Left ventricle myocardium inferior (tissue), 1 donor: ENCODE measurements at regions not wholly inside any gene's neighbourhood (a gene's known extent, or its start where the extent isn't known, plus 50 kb on each side); places are given as distances from the start of the nearest gene placed in this dataset.

ENCODE experiments used
- DNase-seq: peaks from one replicate; pipeline ENCODE4 v3.0.0-alpha.2; 2020
- H3K27ac ChIP-seq: fragments of 200-600 bp; replicated peaks from 2 replicates; pipeline ENCODE4 v1.8.0; 2021
- H3K27me3 ChIP-seq: fragments of 200-600 bp; 2 replicates; pipeline ENCODE4 v1.8.0; 2021; ENCODE audit warnings: low read depth
- H3K36me3 ChIP-seq: fragments of 200-600 bp; 2 replicates; pipeline ENCODE4 v1.8.0; 2021
- H3K4me1 ChIP-seq: fragments of 200-600 bp; 2 replicates; pipeline ENCODE4 v1.8.0; 2021
- H3K4me3 ChIP-seq: fragments of 200-600 bp; 2 replicates; pipeline ENCODE4 v1.8.0; 2021; ENCODE audit warnings: mild to moderate bottlenecking, moderate library complexity
- H3K9me3 ChIP-seq: fragments of 200-600 bp; replicated peaks from 2 replicates; pipeline ENCODE4 v1.8.0; 2021
- CTCF ChIP-seq: fragments of 200-600 bp; IDR thresholded peaks from 2 replicates; pipeline ENCODE4 v1.8.0; 2021; ENCODE audit warnings: antibody characterized with exemption, mild to moderate bottlenecking, borderline replicate concordance
- intact Hi-C: fragments of 100-400 bp; cut with micrococcal nuclease; formaldehyde crosslinking; loops from one replicate; pipeline ENCODE4 v1.11.0; 2022
- donor health status: DM: no; HTN: yes; CAD: no; lungs with severe emphysema.

GRCh38 chrX:39465906-39466305 lies 631.9 kb downstream of the BCOR start:
- no peak for TF ChIP-seq CTCF
- Histone ChIP-seq H3K4me3 (no peak overlapping the region), H3K36me3 (no peaks in the 10 kb centered on the region), H3K27ac (no peak overlapping the region), H3K27me3 (no peaks in the 10 kb centered on the region), H3K9me3 (no peaks in the 10 kb centered on the region), H3K4me1 (no peaks in the 10 kb centered on the region)
- DNase-seq, result no peak
- intact Hi-C loops, result no loop called here

- no peaks in the 10 kb centered on the region for H3K36me3 ChIP-seq
- H3K4me1 ChIP-seq, result no peaks in the 10 kb centered on the region
- no peaks in the 10 kb centered on the region for H3K27me3 ChIP-seq
- no peak for DNase-seq
- no peaks in the 10 kb centered on the region for H3K9me3 ChIP-seq
- no peak overlapping the region for H3K27ac ChIP-seq
- H3K4me3 ChIP-seq, result no peak overlapping the region
- no peak for TF ChIP-seq CTCF
- intact Hi-C loops, result no loop called here
Observed at GRCh38 chrX:39469126-39469525, 628.6 kb downstream of the BCOR start.

- intact Hi-C loops, result no loop called here
- no peak overlapping the region for H3K27ac ChIP-seq
- DNase-seq, result no peak
- no peak overlapping the region for H3K4me3 ChIP-seq
- no peaks in the 10 kb centered on the region for H3K27me3 ChIP-seq
- no peak for TF ChIP-seq CTCF
- H3K36me3 ChIP-seq, result no peaks in the 10 kb centered on the region
- H3K4me1 ChIP-seq, result no peaks in the 10 kb centered on the region
- H3K9me3 ChIP-seq, result no peaks in the 10 kb centered on the region
Observed at GRCh38 chrX:39470588-39471407, 627.0 kb downstream of the BCOR start.

- Histone ChIP-seq H3K4me1 (peaks cover 12% of the 10 kb centered on the region), H3K36me3 (no peaks in the 10 kb centered on the region), H3K27me3 (no peaks in the 10 kb centered on the region), H3K4me3 (no peak overlapping the region), H3K27ac (no peak overlapping the region), H3K9me3 (no peaks in the 10 kb centered on the region)
- intact Hi-C loops, result no loop called here
- no peak for TF ChIP-seq CTCF
- no peak for DNase-seq
Observed at GRCh38 chrX:39472161-39472560, 625.6 kb downstream of the BCOR start.

- Histone ChIP-seq H3K4me3 (no peak overlapping the region), H3K4me1 (peaks cover 27% of the 10 kb centered on the region), H3K27ac (peak overlapping the region; percentile 48), H3K27me3 (no peaks in the 10 kb centered on the region), H3K9me3 (no peaks in the 10 kb centered on the region), H3K36me3 (no peaks in the 10 kb centered on the region)
- intact Hi-C loops, result no loop called here
- peak; percentile 16 for DNase-seq
- no peak for TF ChIP-seq CTCF
Observed at GRCh38 chrX:39473812-39474211, 623.9 kb downstream of the BCOR start.
